ENCODE measurements at regions not wholly inside any gene's neighbourhood (a gene's known extent, or its start where the extent isn't known, plus 50 kb on each side); places are given as distances from the start of the nearest gene placed in this dataset.

DNA sequence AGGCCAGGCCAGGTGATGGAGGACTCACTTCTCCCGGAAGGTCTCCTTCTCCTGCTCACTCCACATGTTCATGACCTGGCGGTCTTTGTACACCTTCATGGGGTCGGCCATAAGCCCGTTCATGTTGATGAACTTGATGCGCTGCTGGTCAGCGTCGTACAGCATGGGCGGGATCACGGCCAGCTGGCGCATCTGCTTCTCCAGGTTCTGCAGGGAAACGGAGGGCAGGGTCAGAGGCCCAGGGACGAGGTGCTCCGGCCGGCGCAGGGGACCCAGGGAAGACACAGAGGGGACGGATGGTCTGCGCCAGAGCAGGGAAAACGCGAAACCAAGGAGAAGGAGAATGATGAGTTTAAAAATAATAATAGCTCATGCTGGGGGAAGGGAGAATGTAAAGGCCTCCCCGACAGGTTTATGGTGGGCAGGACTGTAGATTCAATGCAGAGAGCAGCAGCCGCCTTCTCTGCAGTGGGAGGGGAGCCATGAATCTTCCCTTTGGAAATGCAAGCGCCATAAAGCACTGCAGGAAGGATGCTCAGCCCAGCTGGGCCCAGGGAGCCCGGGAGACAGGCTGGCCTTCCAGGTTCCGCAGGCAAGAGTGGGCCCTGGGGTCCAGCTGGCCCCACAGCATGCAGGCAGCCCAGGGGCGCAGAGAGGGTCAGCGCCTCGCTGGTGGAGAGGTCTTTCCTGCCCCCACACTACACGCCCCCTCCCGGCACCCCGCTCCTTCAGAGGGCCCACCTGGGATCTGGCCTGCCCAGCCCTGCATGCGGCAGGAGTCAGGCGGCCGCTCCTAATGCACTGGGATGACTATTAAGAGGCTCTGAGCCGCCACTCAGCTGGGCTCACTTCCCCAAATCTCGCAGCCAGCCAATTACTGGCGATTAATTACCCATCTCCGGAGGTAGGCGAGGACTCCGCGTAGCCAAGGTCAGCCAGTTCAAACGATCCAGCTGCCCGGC is 132.0 kb downstream of the RFLNA start:
- TF ChIP-seq CTCF (IDR thresholded peaks at IDR 0.05 in 2 of 3, conservative IDR thresholded peaks at IDR 0.05 in 1 of 3; ENCODE audit: borderline replicate concordance in 1 of 3, insufficient read depth in 1 of 3, low read depth in 2 of 3, low read length in 2 of 3) (no peak), EZH2 (IDR thresholded peaks at IDR 0.05) (no peak), EZH2phosphoT487 (IDR thresholded peaks at IDR 0.05; ENCODE audit: borderline replicate concordance) (no peak), SP1 (IDR thresholded peaks at IDR 0.05; ENCODE audit: low read depth) (no peak), JUND (IDR thresholded peaks at IDR 0.05) (no peak), ZNF274 (IDR thresholded peaks at IDR 0.05; ENCODE audit: low read depth, low read length) (no peak), SIN3A (IDR thresholded peaks at IDR 0.05; ENCODE audit: low read depth) (no peak), POLR2AphosphoS5 (IDR thresholded peaks at IDR 0.05; ENCODE audit: low read depth, low read length) (no peak), POLR2A (IDR thresholded peaks at IDR 0.05; ENCODE audit: borderline replicate concordance, extremely low read depth, insufficient read depth, insufficient read length) (no peak)
- TF ChIP-seq, protein P1, sequence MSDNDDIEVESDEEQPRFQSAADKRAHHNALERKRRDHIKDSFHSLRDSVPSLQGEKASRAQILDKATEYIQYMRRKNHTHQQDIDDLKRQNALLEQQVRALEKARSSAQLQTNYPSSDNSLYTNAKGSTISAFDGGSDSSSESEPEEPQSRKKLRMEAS (IDR thresholded peaks at IDR 0.05): no peak
